ENCODE measurements at regions not wholly inside any gene's neighbourhood (a gene's known extent, or its start where the extent isn't known, plus 50 kb on each side); places are given as distances from the start of the nearest gene placed in this dataset.
"Not testable (repeated sequence)": the region's sequence is repeated elsewhere in the genome, so short reads cannot be mapped to it uniquely, and the experiment has no call there.

DNA sequence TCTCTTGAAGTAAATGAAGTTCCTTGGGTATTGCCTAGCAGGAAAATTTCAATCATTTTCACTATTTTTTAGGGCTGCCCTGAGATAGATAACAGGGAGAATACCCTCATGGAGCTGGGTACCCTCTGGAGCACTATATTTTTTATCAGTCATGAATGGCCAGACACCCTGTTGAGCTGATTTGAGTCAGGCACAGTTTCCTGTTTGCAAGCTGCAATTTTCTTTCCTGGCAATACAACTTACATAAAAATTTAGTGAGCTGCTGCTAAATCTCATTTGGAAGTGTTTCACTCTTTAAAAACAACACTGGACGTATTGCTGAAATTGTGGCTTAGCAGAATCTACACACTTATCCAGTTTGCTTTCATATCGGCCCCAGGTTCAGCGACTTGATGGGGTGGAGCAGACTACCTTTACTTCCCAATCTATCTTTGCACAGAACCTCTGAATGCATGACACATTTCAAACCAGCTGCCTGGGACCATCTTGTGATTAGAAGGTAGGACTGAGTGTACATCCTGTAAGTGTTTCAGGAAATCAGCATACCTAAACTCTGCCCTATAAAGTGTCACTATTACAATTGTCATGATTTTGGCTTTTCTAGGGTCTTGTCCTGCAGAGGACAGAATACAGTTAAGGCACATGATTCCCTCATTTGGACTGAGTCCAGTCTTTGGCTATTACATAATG lies 125.7 kb upstream of the FAM3C start:
- DNase-seq, result no peak

DNA sequence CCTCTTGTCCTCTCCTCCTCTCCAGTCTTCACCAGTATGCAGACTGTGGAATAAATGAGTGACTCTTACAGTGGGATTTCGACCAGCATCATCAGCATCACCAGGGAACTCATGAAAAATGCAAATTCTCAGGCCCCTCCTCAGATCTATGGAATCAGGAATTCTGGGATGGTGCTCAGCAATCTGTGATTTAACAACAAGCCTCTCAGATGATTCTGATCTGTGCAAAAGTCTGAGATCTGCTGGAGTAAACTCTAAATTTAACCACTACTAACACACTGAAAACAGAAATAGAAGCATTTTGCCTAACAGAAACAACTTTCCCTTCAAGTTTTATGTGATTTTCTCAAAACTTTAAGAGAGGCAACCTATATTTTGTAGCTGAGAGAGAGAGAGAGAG lies 124.8 kb upstream of the FAM3C start:
- no peak for DNase-seq

- no peak for DNase-seq
Measured at GRCh38 chr7:121519548-121520521, 123.7 kb upstream of the FAM3C start.

GRCh38 chr7:121517591-121517990 lies 121.5 kb upstream of the FAM3C start:
- DNase-seq, result no peak

- DNase-seq, result no peak
Measured at GRCh38 chr7:121516821-121517220, 120.7 kb upstream of the FAM3C start.

DNA sequence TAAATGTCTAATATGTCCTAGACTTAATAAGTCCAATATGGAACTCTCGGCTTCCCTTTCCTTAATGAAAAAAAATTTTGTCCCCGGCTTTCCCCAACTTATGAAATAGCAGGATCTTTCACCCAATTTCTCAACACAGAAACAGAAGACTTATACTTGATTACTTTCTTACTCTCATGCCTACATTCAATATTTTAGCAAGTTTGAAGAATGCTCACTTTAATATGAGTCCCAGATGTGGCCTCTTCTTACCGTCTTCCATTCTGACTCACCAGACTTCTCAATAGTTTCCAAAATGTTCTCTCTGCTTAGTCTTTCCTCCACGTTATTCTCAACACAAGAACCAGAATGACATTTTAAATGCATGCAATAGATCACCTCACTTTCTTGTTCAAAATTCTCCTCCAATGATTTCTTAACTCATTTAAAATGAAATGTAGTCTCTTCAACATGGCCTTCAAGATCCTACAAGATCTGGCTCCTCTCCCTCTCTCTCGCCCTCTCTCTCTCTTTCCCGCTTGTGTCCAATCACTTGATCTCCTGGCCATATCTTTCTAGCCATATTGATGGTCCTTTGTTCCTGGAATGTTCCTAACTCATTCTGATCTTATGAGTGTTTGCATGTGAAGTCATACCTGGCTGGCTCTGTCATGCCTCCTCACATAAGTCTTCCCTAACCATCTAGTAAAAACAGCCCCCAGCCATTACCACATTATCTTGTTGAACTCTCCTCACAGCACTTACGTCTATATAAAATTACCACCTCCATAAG lies 119.7 kb upstream of the FAM3C start:
- no peak for DNase-seq

DNA sequence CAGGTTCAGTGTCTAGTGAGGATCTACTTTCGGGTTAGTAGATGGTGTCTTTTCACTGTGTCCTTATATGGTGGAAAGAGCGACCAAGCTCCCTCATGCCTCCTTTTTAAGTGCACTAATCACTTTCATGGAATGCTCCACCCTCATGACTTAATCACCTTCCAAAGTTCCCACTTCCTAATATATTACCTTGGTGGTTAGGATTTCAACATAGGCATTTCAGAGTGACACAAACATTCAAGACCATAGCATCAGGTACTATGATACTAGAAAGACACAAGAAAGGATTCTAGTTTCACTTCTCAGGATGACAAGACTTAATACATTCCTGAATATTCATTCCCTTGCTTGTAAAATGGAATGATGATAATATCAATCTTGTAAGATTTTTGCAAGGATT lies 119.1 kb upstream of the FAM3C start:
- DNase-seq, result no peak

DNA sequence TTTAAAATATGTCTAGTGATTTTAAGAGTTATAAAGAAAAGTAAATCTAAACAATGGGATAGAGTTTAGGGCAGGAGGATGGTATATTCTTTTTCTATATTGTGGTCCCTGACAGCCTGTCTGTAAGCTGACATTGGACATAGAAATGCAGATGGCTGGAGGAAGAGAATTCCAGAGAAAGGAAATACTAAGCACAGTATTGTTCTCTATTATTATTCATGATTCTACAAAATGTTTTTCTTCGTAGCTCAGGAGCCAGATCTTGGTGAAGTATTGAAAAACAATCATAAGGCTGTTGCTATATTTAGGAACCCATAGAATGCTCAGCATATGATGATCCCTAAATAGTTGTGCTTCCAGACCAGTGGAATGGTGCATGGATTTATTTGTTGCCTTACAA lies 117.0 kb upstream of the FAM3C start:
- DNase-seq, result no peak

- no peak for DNase-seq
Measured at GRCh38 chr7:121510858-121511482, 114.9 kb upstream of the FAM3C start.

DNA sequence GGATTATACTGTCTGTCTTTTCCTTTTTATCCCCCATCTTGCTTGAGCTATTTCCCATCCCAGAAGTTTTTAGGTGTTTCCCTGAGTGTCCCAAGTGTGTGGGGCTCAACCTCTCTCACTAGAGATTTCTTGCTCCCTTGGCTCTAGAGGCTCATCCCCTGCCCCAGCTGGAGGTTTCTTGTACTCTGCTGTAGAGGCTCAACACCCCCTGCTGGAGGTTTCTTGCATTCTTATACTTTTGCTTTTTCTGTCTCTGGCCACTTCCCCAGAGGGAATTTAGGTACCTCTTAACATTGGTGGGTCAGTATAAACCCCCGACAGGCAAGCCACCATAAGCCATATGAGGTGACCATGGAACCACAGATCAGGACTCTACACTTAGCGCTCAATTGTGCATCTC lies 114.2 kb upstream of the FAM3C start:
- no peak for DNase-seq

DNA sequence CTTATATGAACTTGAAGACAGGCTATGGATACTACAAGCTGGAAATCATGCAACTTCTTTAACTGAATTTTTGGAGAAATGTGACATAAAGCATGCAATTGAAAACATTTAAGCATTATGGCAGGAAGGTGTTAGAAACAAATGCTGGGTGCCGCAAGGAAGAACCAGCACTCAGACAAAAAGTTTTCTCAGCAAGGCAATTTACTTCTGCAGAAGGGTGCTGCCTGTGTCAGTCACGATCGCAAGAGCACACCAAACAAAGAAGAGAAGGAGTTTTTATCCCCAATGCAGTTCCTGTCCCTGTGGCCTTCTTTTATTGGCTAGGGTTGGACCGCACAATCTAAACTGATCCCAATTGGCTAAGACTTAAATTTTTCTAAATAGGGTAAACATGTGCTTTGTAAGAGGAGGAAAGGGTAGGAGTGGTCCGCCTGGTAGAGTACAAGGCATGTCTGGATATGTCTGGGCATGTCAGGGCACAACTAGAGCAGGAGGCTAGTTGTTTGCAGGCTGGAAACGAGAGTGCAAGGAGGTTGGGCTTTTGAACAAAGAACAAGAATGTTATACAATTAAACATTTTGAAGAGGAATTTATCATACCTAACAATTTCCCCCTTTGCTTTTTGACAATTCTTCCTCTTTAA lies 109.6 kb upstream of the FAM3C start:
- no peak for DNase-seq

DNA sequence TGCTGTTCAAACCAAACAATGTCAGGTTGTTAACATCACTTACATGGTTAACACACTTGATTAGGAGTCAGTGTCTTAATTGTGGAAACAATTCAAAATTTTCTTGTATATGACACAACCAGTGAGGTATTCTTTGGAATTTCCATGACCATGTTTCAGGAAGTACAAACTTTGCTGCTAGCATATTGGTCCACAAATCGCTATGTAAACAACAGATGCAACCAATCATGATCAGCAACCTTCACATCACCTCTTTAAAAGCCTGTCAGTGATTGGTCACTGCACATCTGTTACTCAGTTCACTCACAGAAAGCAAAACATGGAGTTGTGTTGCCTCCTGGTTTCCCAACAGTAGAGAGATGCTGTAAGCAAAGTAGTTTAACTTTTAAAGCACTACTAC lies 108.9 kb upstream of the FAM3C start:
- no peak for DNase-seq

- DNase-seq, result no peak
Measured at GRCh38 chr7:121504482-121504881, 108.4 kb upstream of the FAM3C start.

- DNase-seq, result no peak
Measured at GRCh38 chr7:121503730-121504129, 107.6 kb upstream of the FAM3C start.

DNA sequence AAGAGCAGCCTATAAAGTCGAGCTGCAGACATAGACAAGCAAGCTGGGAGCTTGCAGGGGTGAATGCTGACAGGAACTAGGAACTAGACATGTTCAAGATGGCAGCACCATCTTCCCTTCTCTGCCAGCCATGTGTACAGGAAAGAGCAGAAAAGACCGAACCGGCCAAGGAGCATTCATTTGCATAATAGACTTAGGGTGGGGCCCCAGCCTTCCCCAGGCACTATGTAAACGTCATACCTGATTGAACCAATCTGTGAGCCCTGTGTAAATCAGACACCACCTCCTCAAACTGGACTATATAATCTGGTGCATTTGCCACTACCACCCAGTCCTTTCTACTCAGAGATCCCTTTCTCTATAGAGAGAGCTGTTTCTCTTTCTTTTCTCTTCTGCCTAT lies 106.9 kb upstream of the FAM3C start:
- DNase-seq, result no peak

DNA sequence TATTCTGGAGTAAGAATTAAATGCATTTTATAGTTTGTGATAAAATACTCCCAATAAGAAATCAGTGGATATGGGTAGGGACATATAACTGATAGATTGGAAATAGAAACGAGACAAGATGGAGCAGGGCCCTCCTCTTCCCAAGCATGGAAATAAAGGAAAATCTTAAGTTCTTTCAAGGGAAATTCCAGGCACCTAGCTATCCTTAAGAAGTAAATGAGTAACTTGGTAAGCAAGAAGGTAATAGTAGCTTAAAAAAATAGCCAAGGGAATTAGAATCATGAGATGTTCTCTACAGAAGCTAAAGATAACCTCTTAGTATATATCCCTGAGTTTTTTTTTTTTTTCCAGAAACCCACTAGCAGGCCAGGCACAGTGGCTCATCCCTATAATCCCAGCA lies 105.5 kb upstream of the FAM3C start:
- DNase-seq, result no peak

- no peak for DNase-seq
Measured at GRCh38 chr7:121500360-121501058, 104.4 kb upstream of the FAM3C start.

DNA sequence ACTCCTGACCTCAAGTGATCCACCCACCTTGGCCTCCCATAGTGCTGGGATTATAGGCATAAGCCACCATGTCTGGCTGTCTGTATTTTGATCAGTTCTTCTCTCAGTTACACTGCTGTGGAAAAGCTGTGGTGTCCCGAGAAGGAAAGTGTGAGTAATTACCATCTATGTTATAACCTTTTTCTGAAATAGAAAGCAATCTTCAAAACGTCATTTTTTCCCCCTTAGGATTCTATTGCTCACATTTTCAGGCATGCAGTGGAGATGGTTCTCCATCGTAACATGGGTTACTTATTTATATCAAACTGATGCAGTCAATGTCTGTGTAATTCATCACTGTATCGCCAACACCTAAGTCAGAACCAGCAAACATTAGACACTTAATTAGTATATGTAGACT lies 103.5 kb upstream of the FAM3C start:
- DNase-seq, result no peak

DNA sequence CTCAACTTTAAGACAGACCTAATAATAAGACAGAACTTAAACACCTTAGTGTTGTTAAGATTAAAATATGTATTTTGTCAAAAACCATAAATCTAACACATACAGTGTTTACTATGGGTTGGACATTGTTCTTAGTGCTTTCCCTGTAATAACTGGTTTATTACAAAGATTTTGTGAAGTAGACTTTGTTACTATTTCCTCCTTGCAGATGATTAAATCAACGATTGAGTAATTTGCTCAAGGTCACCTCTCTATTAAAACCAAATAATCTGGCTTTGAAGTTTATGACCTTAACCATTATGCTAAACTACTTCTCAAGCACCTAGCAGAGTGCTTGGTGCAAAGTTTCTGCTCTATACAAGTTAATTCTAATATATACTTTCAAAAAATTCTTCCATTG lies 102.7 kb upstream of the FAM3C start:
- DNase-seq, result no peak

- DNase-seq, result not testable (repeated sequence)
Measured at GRCh38 chr7:121497545-121497944, 101.4 kb upstream of the FAM3C start.

- DNase-seq, result no peak
Measured at GRCh38 chr7:121494516-121494915, 98.4 kb upstream of the FAM3C start.
